ENCODE measurements at regions not wholly inside any gene's neighbourhood (a gene's known extent, or its start where the extent isn't known, plus 50 kb on each side); places are given as distances from the start of the nearest gene placed in this dataset.

- TF ChIP-seq GATA3 (IDR thresholded peaks at IDR 0.05; ENCODE audit: borderline replicate concordance) (no peak), MYC (IDR thresholded peaks at IDR 0.05; ENCODE audit: borderline replicate concordance, low read length) (no peak), MAFK (IDR thresholded peaks at IDR 0.05; ENCODE audit: partially characterized antibody) (peak; percentile 52), CHD2 (IDR thresholded peaks at IDR 0.05; ENCODE audit: low read length, partially characterized antibody) (no peak)
- no peak overlapping the region for H3K4me3 ChIP-seq
- H3K4me2 ChIP-seq = no peak overlapping the region
- no peaks in the 10 kb centered on the region for H3K9me3 ChIP-seq
- ATAC-seq = no peak
- DNase-seq (ENCODE audit: low read depth in 1 of 2, low spot score in 1 of 2) = no peak
- H3K27ac ChIP-seq = no peak overlapping the region
- FAIRE-seq = no peak
- no peaks in the 10 kb centered on the region for H3K4me1 ChIP-seq
- CTCF ChIA-PET = no interaction called here
- POLR2A ChIA-PET = no interaction called here
- WGBS (ENCODE audit: missing lambda C conversion rate) = 30% methylated on average over 4 of the region's 4 CpGs
Observed at GRCh38 chr2:53233759-53234547, 533.7 kb upstream of the CHAC2 start.

- H3K4me3 ChIP-seq = no peak overlapping the region
- H3K4me2 ChIP-seq = no peak overlapping the region
- FAIRE-seq = peak; percentile 39
- no peaks in the 10 kb centered on the region for H3K9me3 ChIP-seq
- H3K27ac ChIP-seq = no peak overlapping the region
- no peak for DNase-seq (ENCODE audit: low read depth in 1 of 2, low spot score in 1 of 2)
- ChIA-PET CTCF (no interaction called here), POLR2A (no interaction called here)
- no peak for ATAC-seq
- WGBS (ENCODE audit: missing lambda C conversion rate) = 22% methylated on average over 3 of the region's 3 CpGs
- H3K4me1 ChIP-seq = no peaks in the 10 kb centered on the region
- TF ChIP-seq EHF (CRISPR knock-in tag; IDR thresholded peaks at IDR 0.05) = no peak
- no peak for TF ChIP-seq ATOH8 (CRISPR knock-in tag; IDR thresholded peaks at IDR 0.05; ENCODE audit: low read depth)
- TF ChIP-seq MAZ (IDR thresholded peaks at IDR 0.05; ENCODE audit: borderline replicate concordance, low read depth, low read length) = no peak
- no peak for TF ChIP-seq REST (IDR thresholded peaks at IDR 0.05)
- no peak for TF ChIP-seq CHD2 (IDR thresholded peaks at IDR 0.05; ENCODE audit: low read length, partially characterized antibody)
- TF ChIP-seq ZFP36 (IDR thresholded peaks at IDR 0.05; ENCODE audit: borderline replicate concordance, partially characterized antibody) = no peak
- no peak for TF ChIP-seq ZNF302 (CRISPR knock-in tag; IDR thresholded peaks at IDR 0.05)
- no peak for TF ChIP-seq RNF2 (IDR thresholded peaks at IDR 0.05; ENCODE audit: borderline replicate concordance, low read depth)
- TF ChIP-seq BCL3 (IDR thresholded peaks at IDR 0.05) = no peak
- no peak for TF ChIP-seq BHLHE40 (IDR thresholded peaks at IDR 0.05; ENCODE audit: low read depth, low read length)
- TF ChIP-seq FOSB (CRISPR knock-in tag; IDR thresholded peaks at IDR 0.05) = no peak
- no peak for TF ChIP-seq NPAS2 (CRISPR knock-in tag; IDR thresholded peaks at IDR 0.05; ENCODE audit: borderline replicate concordance)
- TF ChIP-seq HES2 (IDR thresholded peaks at IDR 0.05) = no peak
- TF ChIP-seq FOSL2 (IDR thresholded peaks at IDR 0.05) = no peak
- no peak for TF ChIP-seq FOSL2 (CRISPR knock-in tag; IDR thresholded peaks at IDR 0.05)
- TF ChIP-seq EHMT2 (IDR thresholded peaks at IDR 0.05; ENCODE audit: low read depth) = no peak
- no peak for TF ChIP-seq KDM5A (IDR thresholded peaks at IDR 0.05)
- no peak for TF ChIP-seq JUN (IDR thresholded peaks at IDR 0.05)
Observed at GRCh38 chr2:53231908-53232307, 535.7 kb upstream of the CHAC2 start.

Measured in A549 (cell line).